SK-N-MC (cell line): ENCODE measurements at regions not wholly inside any gene's neighbourhood (a gene's known extent, or its start where the extent isn't known, plus 50 kb on each side); places are given as distances from the start of the nearest gene placed in this dataset.

Source experiments
- EZH2 ChIP-seq: fragments of 200-600 bp; sonication (generic); IDR thresholded peaks from one replicate; pipeline ENCODE4 v1.6.1; 2017; ENCODE audit warnings: antibody characterized with exemption
- POLR2AphosphoS5 ChIP-seq: IDR thresholded peaks from 2 replicates; pipeline ENCODE4 v1.6.1; 2012; ENCODE audit warnings: mild to moderate bottlenecking, low read depth, low read length, borderline replicate concordance

- TF ChIP-seq EZH2 (no peak), POLR2AphosphoS5 (no peak)
These were observed 751.4 kb upstream of the HS6ST1 start for GRCh38 chr2:129069875-129070594.
